ELF-1 (cell line): ENCODE measurements at regions not wholly inside any gene's neighbourhood (a gene's known extent, or its start where the extent isn't known, plus 50 kb on each side); places are given as distances from the start of the nearest gene placed in this dataset.

Experiments
- DNase-seq: peaks from one replicate; pipeline ENCODE4 v3.0.0-alpha.2; 2016; ENCODE audit warnings: low read depth, low spot score

DNA sequence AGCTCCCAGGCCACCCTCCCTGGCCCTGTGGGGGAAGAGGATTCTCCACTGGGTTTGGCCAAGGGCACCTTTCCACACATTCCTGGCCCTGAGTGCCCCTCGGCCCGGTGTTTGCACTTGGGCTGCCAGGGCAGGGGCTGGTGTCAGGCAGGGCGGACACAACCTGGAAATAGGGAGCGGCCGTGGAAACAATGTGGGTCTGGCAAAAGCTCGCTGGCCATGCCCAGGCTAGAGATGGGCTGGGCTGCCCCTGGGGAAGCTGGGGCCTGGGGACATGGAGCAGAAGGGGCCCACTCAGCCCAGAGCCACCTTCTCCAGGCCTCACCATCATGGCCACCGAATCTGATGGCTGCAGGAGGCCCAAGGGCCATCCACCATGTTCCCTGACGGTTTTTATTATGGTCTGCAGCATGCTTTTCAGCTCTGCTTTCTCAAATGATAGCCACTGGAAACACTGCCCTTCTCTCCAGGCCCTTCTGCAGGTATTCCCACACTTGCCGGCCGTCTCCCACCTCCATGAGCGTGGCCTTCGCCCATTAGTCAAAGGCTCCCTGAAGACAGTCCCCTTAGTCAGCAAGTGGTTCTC lies 275.1 kb downstream of the CYP26B1 start:
- no peak for DNase-seq

DNA sequence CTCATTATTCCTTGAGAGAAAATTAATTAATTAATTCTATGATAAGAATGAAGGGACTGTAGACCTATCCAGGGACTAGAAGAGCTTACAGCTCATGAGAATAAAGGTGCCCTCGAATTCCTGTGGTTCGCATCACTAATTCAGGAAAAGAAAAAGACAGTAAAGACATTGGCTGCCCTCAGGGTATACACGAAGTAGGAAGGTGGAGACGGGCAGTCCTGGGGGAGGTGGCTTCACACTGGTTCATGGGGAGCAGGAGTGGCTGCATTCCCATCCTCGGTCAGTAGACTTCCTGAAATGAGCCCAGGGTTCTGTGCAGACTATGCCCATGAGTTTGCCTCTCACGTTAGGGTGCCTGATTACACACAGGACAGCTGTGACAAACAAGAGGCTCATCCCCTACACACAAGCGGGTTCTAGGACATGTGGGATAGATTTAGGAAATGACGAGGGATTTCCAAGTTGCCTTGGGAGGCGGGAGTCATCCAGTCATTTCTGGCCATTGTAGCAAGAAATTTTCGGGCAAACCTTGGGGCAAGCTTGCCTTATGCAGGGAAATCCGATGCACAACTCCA lies 282.2 kb downstream of the CYP26B1 start:
- peak; percentile 33 for DNase-seq

DNA sequence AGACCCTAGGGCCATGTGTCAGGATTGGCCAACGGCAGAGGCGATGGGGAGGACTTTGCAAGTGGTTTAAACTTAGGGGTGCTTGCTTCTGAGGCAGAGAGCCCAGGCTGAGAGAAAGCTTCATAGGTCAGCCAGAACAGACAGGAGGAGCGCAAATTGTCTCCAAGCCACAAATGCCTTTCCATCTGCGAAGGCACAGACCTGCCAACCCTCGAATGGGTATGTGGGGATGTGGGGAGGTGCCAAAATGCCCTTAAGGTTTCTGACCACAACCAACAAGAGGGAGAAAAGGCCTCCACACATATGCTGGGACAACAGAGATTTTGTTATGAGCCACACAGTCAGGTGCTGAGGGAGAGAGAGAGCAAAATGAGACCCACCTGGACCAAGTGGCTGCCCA lies 283.6 kb downstream of the CYP26B1 start:
- DNase-seq: no peak

DNA sequence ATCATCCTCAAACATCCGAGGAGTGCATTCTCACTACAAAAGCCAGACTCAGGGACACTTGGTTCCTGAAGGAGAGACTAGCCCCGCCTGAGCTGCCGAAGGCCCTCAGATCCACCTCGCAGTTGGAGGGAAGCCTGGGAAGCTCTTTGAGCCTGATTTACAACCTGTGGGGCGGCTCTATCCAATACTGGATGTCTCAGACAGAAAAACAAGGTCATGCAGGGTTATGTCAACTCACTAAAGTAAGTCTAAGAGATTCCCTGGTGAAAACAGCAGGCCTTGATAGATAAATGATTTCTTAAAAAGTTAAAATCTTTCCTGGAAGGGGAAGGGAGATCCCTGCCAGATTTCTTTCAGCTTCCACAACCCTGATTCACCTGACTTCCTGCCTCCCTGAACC lies 284.3 kb downstream of the CYP26B1 start:
- no peak for DNase-seq

DNA sequence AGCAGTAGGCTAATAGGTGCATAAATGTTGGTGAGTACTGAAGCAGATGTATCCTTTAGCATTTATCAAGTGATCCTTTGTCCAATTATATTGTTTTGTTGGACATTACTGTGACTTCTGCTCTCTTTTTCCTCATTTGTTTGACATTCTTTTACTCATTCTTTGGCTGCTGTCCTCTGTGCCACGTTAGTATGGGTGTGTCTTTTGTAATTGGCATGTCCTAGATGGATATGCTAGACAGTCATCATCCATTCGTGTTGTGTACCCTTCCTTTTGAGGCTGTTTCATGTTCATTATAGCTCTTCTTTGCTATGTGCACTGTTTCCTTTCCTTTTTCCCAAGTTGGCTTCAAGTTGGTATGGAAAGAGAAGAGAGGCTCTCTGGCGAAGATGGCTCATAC lies 284.7 kb downstream of the CYP26B1 start:
- no peak for DNase-seq

DNA sequence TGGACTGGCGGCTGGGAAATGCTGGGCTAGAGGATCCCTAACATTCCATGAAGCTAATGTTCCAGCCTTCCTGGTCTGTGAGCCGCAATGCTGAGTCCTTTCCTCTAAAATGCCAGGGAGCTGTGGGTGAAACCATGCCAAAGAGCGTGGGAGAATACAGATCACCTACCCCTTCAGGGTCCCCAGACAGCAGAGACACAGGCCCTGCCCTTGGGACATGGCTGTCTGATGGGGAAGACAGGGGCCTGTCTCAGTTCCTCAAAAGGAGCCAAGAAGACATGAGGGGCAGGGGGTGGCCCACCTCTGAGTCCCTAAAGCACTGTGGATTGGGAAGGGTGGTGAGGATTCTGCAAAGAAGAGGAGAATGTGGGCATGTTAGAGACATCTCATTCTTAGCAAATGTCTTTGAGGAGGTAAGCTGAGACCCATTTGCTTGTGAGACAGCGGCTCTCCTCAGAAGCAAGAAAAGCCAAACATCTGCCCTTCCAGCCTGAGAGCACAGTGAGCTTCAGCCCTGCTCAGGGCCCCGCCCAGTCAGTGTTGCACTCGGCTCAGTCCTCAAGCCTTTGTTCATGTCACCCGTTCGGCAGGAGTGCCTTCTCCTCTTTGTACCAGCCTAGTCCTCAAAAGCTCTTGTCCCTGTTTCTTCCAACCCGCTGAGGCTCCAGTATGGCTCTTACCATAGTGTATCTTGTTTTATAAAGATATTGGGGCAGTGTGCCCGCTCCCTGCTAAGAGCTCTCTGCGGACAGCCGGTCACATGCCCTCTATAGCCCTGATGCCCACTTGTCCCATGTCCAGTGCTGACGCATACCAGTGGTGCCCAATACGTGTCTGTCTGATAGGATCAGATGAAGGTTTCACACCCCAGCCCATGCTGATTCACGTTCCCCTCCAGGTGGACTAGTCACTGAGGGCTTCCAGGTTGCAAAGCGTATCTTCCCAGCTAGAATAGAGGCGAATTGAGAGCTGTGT lies 286.2 kb downstream of the CYP26B1 start:
- no peak for DNase-seq

DNA sequence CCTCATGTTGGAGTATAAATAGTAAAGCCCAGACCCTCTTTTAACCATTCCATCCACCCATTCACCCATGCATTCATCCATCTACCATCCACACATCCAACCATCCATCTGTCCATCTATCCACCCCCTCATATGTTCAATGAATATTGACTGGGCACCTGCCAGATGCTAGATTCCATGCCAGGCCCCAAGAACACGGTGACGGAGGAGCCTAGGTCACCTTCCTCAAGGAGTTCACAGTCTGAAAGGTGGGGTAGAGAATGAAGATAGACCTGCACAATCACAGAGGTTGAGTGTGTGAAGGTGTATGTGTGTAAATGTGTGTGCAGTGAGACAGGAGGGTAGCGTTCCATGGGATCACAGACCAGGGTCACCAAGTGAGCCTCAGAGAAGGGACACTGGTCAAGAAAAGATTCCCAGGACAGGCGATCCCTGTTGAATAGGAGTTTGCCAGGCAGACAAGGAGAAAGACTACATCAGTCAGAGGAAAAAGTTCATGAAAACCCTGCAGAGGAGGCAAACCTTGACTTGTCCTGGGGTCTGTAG lies 287.2 kb downstream of the CYP26B1 start:
- no peak for DNase-seq

DNA sequence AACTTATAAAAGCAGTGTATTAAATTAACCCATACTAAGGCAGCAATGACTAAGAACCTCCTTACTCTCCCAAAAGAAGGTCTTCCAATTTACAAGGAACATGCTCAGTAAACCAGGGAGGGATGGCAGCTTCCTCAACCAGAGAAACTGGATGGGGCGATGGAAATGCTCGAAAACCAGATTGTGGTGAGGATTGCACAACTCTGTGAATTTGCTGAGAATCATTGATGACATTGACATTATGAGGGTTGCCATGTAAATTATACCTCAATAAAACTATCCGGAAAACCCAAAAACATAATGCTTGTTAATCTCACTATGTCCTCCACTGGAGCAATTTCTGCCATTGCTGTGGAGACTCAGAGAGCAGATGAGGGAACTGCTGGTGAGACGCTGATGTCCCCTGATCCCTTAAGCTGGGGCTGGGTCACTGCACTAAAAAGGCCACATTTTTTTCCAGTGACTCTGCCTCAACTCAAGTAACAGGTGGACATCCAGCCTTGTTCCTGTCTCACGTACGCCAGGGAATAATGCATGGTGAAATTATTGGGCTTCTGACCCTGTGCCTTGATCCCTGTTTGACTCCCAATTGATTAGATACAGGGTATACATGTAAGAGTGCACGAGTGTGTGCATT lies 288.3 kb downstream of the CYP26B1 start:
- DNase-seq: no peak

DNA sequence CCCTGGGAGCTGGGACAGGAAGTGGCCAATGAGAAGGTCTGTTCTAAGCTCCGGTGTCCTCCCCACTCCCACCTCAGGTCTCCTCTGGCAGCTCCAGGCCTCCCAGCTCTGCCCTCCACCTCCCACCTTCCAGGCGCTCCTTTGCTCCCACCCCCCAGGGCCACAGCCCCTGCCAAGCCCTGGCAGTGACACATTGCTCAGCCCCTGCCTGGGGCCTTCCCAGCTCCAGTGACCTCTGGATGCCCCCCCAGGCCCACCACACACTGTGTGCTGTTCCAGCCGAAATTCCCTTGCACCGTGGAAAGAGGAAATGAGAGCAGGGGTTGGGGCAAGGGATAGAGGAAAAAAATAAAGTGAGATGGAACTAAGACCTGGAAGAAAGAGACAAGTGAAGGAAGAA lies 289.6 kb downstream of the CYP26B1 start:
- no peak for DNase-seq

DNA sequence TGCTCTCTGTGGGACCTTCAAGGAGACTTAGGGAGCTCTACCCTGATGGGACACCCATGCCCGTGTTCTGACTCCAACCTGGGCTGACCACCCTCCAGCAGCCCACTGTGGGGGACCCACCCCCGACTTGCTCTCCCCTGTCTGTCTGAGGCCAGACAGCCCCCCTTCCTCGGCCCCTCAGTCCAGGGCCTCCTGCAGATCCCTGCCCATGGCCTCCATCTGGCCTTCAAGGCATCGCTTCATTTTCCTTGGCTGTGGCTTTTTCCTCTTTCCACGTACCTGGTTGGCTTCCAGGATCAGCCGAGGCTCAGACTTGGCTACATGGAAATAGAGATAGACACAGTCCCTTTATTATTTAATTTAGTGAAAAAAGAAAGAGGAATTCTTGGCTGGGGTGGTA lies 290.0 kb downstream of the CYP26B1 start:
- no peak for DNase-seq

DNA sequence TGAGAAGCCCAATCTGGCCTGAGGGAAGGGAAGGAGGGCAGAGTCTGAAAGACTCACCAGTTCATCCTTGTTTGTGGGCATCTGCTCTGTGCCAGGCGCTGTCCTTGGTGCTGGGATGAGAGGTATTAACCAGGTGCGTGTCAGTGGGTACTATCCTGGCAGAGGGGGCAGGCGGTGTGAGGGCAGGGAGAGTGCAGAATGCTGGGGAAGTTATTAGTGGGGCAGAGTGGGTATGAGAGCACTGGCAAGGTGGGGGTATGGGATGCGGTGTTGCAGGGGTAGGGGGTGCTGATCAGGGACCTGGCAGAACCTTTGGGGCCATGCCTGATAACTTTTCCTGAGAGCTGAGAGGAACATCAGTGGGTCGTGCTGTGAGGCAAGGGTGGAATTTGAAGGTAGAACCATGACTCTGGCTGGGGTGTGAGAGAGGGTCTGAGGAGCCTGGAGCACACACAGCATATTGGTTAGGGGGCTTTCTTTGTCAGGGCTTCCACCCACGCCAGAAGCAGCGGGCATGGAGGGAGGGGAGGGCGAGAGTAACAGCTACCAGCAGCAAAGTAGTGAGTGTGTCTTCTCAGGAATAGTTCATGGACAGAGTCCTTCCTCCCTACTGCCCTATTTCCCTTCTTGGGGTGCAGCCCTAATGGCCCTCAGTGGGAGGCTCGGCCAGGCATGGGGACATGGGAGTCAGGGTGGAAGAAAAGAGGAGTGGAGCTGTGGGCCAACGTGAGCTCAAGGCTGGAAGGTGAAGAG lies 290.7 kb downstream of the CYP26B1 start:
- no peak for DNase-seq

DNA sequence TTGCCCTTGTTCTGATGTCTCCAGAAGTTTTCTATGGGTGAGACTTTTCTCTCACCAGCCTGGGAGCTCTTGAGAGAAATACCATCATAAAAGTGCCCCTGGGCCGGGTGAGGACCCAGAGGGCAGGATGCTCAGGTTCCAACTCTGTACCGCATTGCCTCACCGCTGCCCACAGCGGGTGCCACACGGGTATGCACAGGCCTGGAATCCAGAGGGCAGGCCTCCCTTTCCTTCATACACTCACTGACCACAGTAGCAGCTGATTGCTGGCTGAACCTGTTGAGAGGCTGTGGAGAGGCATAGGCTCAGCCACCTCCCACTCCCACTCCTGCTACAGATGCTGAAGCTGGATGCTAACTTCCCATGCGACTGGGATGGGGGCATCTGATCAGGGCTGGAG lies 293.8 kb downstream of the CYP26B1 start:
- DNase-seq: no peak

DNA sequence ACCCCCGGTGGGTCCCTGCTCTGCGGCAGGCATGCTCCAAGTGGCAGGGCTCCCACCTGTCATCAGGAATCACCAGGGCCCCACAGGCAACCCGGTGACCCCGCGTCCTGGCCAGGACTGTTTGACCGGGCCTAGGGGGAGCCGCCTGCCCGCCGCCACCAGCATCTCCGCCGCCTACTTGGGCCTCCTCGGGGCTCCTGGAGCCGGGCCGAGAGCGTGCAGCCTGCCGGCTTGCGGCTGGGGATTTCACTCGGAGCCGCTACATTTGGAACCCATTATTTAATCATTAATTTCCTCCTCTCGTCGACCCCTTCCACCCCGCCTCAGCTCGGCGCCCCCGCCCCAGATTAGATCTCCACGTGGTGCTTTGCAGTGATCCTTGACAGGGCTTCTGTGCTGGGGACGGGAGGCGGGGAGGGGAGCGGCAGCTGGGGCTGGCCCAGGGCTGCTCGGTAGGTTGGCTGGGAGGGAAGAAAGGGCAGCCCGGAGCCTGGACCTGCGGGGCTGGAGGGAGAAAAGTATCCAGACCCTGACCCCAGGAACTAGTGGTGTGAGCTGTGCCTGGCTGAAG lies 295.4 kb downstream of the CYP26B1 start:
- no peak for DNase-seq

DNA sequence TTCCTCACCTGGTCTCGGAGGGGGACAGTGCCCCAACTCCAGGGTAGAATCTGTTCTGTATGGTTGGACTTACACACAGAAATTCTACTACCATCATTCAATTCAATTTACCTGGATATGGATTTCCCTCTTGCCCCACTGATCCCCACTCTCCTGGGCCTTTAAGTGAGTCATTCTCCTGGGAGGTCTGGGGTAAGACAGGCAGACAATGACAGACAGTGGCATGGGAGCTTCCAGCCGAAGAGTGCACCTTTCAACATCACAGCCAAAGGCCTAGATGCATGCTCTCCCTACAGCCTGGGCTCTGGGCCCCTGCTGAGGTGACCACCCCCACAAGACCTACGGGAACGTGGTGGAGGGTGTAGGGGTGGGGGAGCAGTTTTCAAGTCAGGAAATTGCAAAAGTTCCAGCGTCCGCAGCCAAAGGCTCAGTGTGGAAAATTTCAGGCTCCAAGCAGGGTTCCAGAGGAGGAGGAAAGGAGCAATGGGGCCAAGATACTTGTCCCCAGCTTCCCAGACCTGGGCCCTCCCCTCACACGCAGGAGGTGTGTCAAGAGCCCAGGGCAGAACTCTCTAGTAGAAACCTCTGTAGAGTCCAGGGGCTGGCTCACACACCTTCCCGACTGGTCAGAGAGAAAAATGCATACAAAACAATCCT lies 296.4 kb downstream of the CYP26B1 start:
- no peak for DNase-seq

DNA sequence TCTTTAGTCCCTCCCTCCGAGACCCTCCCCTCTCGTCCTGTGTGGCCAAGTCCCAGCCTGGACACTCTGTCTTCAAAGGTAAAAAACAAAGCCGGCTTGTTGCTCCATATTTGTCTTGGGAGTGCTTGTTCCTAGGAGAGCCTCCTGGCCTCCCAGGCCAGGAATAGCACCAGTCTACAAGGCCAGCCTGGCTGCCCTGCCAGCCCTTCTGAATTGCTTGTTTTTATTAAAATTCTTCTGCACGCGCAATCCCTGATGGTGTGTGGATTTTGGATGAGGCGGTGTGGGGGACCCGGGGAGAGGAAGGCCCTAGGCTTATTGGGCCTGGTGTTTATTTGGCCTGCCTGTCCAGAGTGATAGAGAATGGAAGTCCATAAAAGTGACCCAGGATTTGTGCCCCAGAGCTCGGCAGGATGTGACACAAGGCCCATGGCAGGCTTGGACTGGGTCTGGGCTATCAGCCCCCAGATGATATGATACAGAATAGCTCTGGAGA lies 297.3 kb downstream of the CYP26B1 start:
- no peak for DNase-seq

DNA sequence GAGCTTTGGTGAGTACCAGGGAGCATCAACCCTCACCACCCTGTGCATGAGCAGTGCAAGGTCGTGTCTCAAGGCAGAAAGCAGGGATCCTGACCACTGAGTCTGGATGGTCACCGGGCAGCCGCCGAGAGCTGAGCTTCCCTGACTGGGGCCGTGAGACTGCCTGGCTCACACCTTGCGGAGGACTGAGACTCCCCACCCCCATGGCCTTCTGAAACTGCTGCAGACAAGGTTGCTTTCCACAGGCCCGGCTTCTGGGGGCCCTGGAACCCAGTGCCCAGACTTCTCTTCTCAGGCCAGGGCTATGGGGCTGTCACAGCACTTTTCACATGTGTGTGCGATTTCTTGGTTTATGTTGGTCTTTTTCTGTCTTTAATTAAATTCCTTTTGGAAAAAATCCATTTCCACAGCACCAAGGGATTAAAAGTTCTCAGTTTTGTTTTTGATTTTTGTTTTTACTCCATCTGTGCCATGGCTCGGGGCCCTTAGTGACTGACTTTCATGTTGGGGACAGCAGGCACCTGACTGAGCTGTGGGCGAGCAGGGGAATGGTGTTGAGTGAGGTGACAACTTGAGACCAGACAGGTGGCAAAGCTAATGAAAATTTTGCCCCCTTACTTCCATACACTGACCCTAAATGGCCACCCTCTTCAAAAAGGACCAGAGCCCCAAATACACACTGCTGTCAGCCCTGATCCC lies 297.9 kb downstream of the CYP26B1 start:
- DNase-seq: no peak

DNA sequence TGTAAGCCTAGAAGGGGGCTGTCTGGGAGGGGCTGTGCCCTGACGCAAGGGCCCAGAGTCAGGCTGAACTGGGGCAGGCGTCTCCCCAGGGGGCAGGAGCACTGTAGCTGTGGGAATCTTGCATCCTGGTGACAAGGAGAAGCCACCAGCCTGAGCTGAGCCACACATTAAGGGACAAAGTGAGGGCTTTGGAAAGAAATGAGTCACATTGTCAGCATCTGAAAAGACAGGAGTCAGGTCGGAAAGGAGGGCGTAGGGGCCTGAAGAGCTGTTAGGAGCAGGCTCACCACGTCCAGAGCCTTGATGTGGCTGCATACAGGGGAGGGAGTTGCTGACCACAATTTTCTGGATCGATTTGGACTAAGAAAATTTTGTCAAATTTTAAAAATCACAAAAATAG lies 298.6 kb downstream of the CYP26B1 start:
- no peak for DNase-seq

DNA sequence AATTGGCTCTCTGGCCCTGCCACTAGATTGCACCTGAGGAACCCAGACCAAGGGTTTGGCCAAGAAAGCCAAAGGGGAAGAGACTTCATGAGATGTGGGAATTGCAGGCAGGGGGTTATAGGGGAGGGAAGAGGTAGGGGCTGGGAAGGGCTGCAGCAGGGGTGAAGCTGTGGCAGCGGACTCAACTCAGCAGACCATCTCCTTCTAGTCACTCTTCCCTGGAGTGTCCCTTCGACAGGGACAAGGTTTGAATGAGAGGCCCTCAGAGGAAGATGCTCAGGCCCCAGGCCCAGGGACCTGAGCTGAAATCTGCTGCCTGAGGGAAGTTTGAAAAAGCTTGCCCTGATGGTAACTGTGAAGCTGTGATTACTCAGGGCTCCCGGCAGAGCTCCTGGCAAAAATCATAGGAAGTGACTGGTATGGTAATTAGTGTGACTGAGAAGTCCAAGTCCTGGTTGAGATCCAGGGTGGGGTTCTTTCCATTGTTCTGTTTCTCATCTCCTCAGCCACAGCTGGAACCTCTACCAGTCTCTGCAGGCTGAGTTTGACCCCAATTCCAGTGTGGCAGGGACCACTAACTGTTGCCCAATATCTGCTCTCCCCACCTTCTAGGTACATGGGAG lies 300.9 kb downstream of the CYP26B1 start:
- no peak for DNase-seq

DNA sequence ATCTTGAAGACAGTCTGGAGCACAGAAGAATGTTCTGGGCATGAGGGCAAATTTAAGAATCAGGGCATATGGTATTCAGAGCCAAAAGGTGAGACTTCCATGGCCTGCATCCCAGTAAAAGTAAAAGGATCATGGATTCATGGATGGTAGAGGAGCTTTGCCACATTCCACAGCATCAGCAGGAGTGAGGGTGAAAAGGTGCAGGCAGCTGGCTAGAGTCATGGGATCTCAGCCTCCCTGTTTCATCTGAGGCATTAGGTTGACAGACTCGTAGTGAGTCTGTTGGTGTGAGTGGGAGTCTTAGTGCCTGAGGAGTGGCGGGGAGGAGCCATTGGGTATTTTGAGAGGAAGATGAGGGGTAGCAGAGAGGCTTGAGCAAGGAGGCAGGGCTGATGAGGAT lies 301.6 kb downstream of the CYP26B1 start:
- DNase-seq: no peak
